PC-9 (cell line): ENCODE measurements at regions not wholly inside any gene's neighbourhood (a gene's known extent, or its start where the extent isn't known, plus 50 kb on each side); places are given as distances from the start of the nearest gene placed in this dataset.

ENCODE experiments used
- BruUV-seq: library from RNA; stranded (reverse); fragments of 400-500 nt; replicated peaks from 2 replicates; lab custom pipeline; 2021; lab: Mats Ljungman, UMichigan
- CTCF ChIA-PET: fragments of 300-600 bp; sonication (Branson Sonifier 250); formaldehyde crosslinking; loops from one replicate; lab custom pipeline; 2022; ENCODE audit warnings: antibody characterized with exemption; lab: Charles Lee
- POLR2A ChIA-PET: fragments of 300-600 bp; sonication (Branson Sonifier 250); formaldehyde crosslinking; loops from one replicate; lab custom pipeline; 2022; ENCODE audit warnings: antibody characterized with exemption; ENCODE audit not compliant: unreplicated experiment; lab: Charles Lee
- DNase-seq, 2 experiments: peaks; one replicate each; pipeline versions ENCODE4 v3.0.0 to v3.0.0-alpha.2; 2015 to 2022; ENCODE audit warnings: mixed read lengths in 1 of 2
- H2AFZ ChIP-seq: fragments of 200-600 bp; sonication (generic); 2 replicates; pipeline ENCODE4 v1.8.1; 2017; ENCODE audit warnings: antibody characterized with exemption
- H3F3A ChIP-seq: fragments of 200-600 bp; sonication (generic); 2 replicates; pipeline ENCODE4 v1.8.1; 2017; ENCODE audit warnings: antibody characterized with exemption, mild to moderate bottlenecking, low read depth; ENCODE audit not compliant: insufficient read depth
- H3K27ac ChIP-seq: fragments of 200-600 bp; sonication (generic); 2 replicates; pipeline ENCODE4 v1.6.1; 2016; ENCODE audit warnings: mixed run types
- H3K27me3 ChIP-seq: fragments of 200-600 bp; sonication (generic); 2 replicates; pipeline ENCODE4 v1.6.1; 2016; ENCODE audit warnings: low read depth, mixed run types; ENCODE audit not compliant: insufficient read depth
- H3K36me3 ChIP-seq: fragments of 200-600 bp; sonication (generic); 2 replicates; pipeline ENCODE4 v1.6.1; 2016; ENCODE audit warnings: low read depth, mixed run types
- H3K4me1 ChIP-seq: fragments of 200-600 bp; sonication (generic); replicated peaks from 2 replicates; pipeline ENCODE4 v1.6.1; 2016; ENCODE audit warnings: mixed run types; ENCODE audit not compliant: insufficient read depth
- H3K4me2 ChIP-seq: fragments of 200-600 bp; sonication (generic); 2 replicates; pipeline ENCODE4 v1.6.1; 2017; ENCODE audit warnings: mixed run types
- H3K4me3 ChIP-seq: fragments of 200-600 bp; sonication (generic); 2 replicates; pipeline ENCODE4 v1.6.1; 2016; ENCODE audit warnings: mixed run types
- H3K79me2 ChIP-seq: fragments of 200-600 bp; sonication (generic); 2 replicates; pipeline ENCODE4 v1.6.1; 2017; ENCODE audit warnings: low read depth, mixed run types
- H3K9me2 ChIP-seq: fragments of 200-600 bp; sonication (generic); 2 replicates; pipeline ENCODE4 v1.8.1; 2017; ENCODE audit warnings: mild to moderate bottlenecking; ENCODE audit not compliant: insufficient read depth
- H3K9me3 ChIP-seq: fragments of 200-600 bp; sonication (generic); 2 replicates; pipeline ENCODE4 v1.8.1; 2016; ENCODE audit warnings: low read depth; ENCODE audit not compliant: insufficient read depth
- H4K20me1 ChIP-seq: fragments of 200-600 bp; sonication (generic); 2 replicates; pipeline ENCODE4 v1.8.1; 2017; ENCODE audit not compliant: insufficient read depth
- EZH2 ChIP-seq: fragments of 200-600 bp; sonication (generic); IDR thresholded peaks from 2 replicates; pipeline ENCODE4 v1.8.0; 2017; ENCODE audit warnings: antibody characterized with exemption, low read depth
- intact Hi-C: fragments of 100-400 bp; cut with micrococcal nuclease; formaldehyde crosslinking; loops from one replicate; pipeline ENCODE4 v1.10.0; 2022; ENCODE audit not compliant: unreplicated experiment
- TF ChIP-seq, protein P1 (sequence below): fragments of 200-600 bp; sonication (generic); conservative IDR thresholded peaks from 2 replicates; pipeline ENCODE4 v1.6.1; 2017; ENCODE audit warnings: mixed run types, antibody characterized with exemption, mild to moderate bottlenecking, moderate library complexity

DNA sequence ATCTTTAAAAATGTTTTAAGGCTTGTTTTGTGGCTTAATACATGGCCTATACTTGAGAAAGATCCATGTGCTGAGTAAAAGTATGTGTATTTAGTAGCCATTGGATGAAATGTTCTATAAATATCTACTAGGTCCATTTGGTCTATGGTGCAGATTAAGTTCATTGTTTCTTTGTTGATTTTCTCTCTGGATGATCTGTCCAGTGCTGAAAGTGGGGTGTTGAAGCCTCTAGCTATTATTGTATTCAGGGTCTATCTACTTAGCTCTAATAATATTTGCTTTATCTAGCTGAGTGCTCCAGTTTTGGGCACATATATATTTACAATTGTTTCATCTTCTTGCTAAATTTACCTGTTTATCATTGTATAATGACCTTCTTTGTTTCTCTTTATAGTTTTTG, 272.2 kb upstream of the NR4A3 start:
- peaks cover 7% of the 10 kb centered on the region; the same call in 1 of the 2 replicates for H3K9me3 ChIP-seq
- POLR2A ChIA-PET, result no interaction called here
- intact Hi-C loops, result no loop called here

DNA sequence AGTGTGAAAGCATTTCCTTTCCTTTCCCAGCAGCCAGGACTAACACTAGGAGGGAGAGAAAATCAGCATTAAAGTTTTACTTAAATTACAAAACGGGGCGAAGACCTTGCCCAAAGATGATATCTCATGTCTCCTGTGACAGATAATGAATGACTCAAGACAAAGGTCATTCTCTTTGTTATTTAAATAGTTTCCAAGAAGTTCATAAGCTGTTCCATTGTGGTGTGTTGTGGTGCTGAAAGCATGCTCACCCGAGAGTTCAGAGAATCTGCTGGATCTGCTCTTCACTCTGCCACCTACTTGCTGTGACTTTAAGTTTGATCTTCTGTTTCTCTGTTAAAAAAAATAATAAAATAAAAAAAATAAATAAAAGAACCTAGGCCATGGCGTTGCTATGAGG, 265.9 kb upstream of the NR4A3 start:
- H3K27me3 ChIP-seq, result peaks cover 13% of the 10 kb centered on the region
- no TSS peak for BruUV-seq
- peaks cover 3% of the 10 kb centered on the region; the same call in 1 of the 2 replicates for H3K9me3 ChIP-seq
- H3K4me3 ChIP-seq, result no peak overlapping the region
- H2AFZ ChIP-seq, result no peak overlapping the region
- TF ChIP-seq, protein P1, sequence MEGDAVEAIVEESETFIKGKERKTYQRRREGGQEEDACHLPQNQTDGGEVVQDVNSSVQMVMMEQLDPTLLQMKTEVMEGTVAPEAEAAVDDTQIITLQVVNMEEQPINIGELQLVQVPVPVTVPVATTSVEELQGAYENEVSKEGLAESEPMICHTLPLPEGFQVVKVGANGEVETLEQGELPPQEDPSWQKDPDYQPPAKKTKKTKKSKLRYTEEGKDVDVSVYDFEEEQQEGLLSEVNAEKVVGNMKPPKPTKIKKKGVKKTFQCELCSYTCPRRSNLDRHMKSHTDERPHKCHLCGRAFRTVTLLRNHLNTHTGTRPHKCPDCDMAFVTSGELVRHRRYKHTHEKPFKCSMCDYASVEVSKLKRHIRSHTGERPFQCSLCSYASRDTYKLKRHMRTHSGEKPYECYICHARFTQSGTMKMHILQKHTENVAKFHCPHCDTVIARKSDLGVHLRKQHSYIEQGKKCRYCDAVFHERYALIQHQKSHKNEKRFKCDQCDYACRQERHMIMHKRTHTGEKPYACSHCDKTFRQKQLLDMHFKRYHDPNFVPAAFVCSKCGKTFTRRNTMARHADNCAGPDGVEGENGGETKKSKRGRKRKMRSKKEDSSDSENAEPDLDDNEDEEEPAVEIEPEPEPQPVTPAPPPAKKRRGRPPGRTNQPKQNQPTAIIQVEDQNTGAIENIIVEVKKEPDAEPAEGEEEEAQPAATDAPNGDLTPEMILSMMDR, result no peak
- no peak for TF ChIP-seq EZH2
- intact Hi-C loops, result no loop called here
- DNase-seq, result no peak
- H3K4me2 ChIP-seq, result no peak overlapping the region
- no peaks in the 10 kb centered on the region for H3K36me3 ChIP-seq
- H3K27ac ChIP-seq, result no peak overlapping the region
- CTCF ChIA-PET, result no interaction called here
- no peaks in the 10 kb centered on the region for H4K20me1 ChIP-seq
- H3K79me2 ChIP-seq, result no peaks in the 10 kb centered on the region
- H3K4me1 ChIP-seq, result no peaks in the 10 kb centered on the region
- H3K9me2 ChIP-seq, result no peaks in the 10 kb centered on the region
- POLR2A ChIA-PET, result no interaction called here
- no peaks in the 10 kb centered on the region for H3F3A ChIP-seq

More for the DNA sequence above, 272.2 kb upstream of the NR4A3 start:
- H3K79me2 ChIP-seq, result no peaks in the 10 kb centered on the region
- no peaks in the 10 kb centered on the region for H3K9me2 ChIP-seq
- H3K27ac ChIP-seq, result no peak overlapping the region
- BruUV-seq, result no TSS peak
- no peak overlapping the region for H2AFZ ChIP-seq
- no peaks in the 10 kb centered on the region for H3K4me1 ChIP-seq
- H3K27me3 ChIP-seq, result no peaks in the 10 kb centered on the region
- H3K36me3 ChIP-seq, result no peaks in the 10 kb centered on the region
- H3K4me2 ChIP-seq, result no peak overlapping the region
- CTCF ChIA-PET, result no interaction called here
- H3K4me3 ChIP-seq, result no peak overlapping the region
- DNase-seq, result no peak
- H4K20me1 ChIP-seq, result no peaks in the 10 kb centered on the region
- no peaks in the 10 kb centered on the region for H3F3A ChIP-seq
- no peak for TF ChIP-seq EZH2
- TF ChIP-seq, protein P1, result no peak

DNA sequence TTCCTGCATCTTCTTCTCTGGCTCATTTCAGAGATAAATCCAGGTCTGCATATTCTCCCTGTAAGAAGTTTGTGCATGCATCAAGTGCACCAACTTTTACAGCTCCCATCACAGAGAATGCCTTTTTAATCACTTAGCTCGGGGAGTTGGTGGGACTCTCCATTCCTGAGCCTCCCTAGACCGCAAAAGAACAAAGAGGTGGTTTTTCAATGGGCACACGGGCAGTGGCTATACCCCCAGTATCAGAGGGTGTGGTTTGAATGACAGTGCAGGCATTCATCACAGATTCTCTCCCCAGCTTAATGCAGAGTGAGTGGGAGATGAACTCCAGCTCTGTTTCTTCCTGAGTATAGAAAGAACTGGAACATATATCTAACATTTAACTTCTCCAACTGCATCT, 264.7 kb upstream of the NR4A3 start:
- DNase-seq, result no peak
- no TSS peak for BruUV-seq
- Histone ChIP-seq H3K4me2 (no peak overlapping the region), H2AFZ (no peak overlapping the region), H3K27ac (no peak overlapping the region), H3K4me3 (no peak overlapping the region), H4K20me1 (no peaks in the 10 kb centered on the region), H3K9me3 (no peaks in the 10 kb centered on the region), H3K79me2 (no peaks in the 10 kb centered on the region), H3K4me1 (no peaks in the 10 kb centered on the region), H3K36me3 (no peaks in the 10 kb centered on the region), H3K9me2 (no peaks in the 10 kb centered on the region), H3K27me3 (peaks cover 13% of the 10 kb centered on the region), H3F3A (no peaks in the 10 kb centered on the region)
- ChIA-PET CTCF (no interaction called here), POLR2A (no interaction called here)
- intact Hi-C loops, result no loop called here
- TF ChIP-seq EZH2, result no peak
- TF ChIP-seq, protein P1, result no peak
